GM18511 (cell line): ENCODE measurements at regions not wholly inside any gene's neighbourhood (a gene's known extent, or its start where the extent isn't known, plus 50 kb on each side); places are given as distances from the start of the nearest gene placed in this dataset.

Experiments
- ATAC-seq: cut with Tn5 transposase; IDR thresholded peaks from one replicate; pipeline ENCODE4 v1.9.1; 2021; ENCODE audit warnings: mild to moderate bottlenecking, moderate library complexity; ENCODE audit not compliant: unreplicated experiment

GRCh38 chr1:163013826-163014600 lies 55.1 kb upstream of the RGS4 start:
- ATAC-seq = peak; percentile 69

- no peak for ATAC-seq
These were observed 62.9 kb upstream of the RGS4 start for GRCh38 chr1:163006051-163006834.

GRCh38 chr1:162997499-162998285 lies 71.5 kb upstream of the RGS4 start:
- no peak for ATAC-seq

- no peak for ATAC-seq
These were observed 72.9 kb upstream of the RGS4 start for GRCh38 chr1:162996261-162996660.

GRCh38 chr1:162994921-162995320 lies 74.2 kb upstream of the RGS4 start:
- no peak for ATAC-seq

GRCh38 chr1:162993846-162994245 lies 75.3 kb upstream of the RGS4 start:
- no peak for ATAC-seq

GRCh38 chr1:162992945-162993344 lies 76.2 kb upstream of the RGS4 start:
- ATAC-seq = no peak

GRCh38 chr1:162991444-162991843 lies 77.7 kb upstream of the RGS4 start:
- no peak for ATAC-seq

GRCh38 chr1:162990665-162991064 lies 78.5 kb upstream of the RGS4 start:
- no peak for ATAC-seq

- no peak for ATAC-seq
These were observed 80.3 kb upstream of the RGS4 start for GRCh38 chr1:162988869-162989268.

- no peak for ATAC-seq
These were observed 81.3 kb upstream of the RGS4 start for GRCh38 chr1:162987866-162988265.

- no peak for ATAC-seq
These were observed 83.2 kb upstream of the RGS4 start for GRCh38 chr1:162985816-162986435.

- no peak for ATAC-seq
These were observed 84.5 kb upstream of the RGS4 start for GRCh38 chr1:162984699-162985098.

- ATAC-seq = no peak
These were observed 85.3 kb upstream of the RGS4 start for GRCh38 chr1:162983671-162984425.

GRCh38 chr1:162982364-162982763 lies 86.8 kb upstream of the RGS4 start:
- ATAC-seq = no peak

- ATAC-seq = no peak
These were observed 91.1 kb upstream of the RGS4 start for GRCh38 chr1:162977944-162978568.

- ATAC-seq = no peak
These were observed 92.5 kb upstream of the RGS4 start for GRCh38 chr1:162976628-162977027.

GRCh38 chr1:162974810-162975209 lies 94.4 kb upstream of the RGS4 start:
- no peak for ATAC-seq

- no peak for ATAC-seq
These were observed 95.8 kb upstream of the RGS4 start for GRCh38 chr1:162973381-162973795.

GRCh38 chr1:162972773-162973172 lies 96.4 kb upstream of the RGS4 start:
- no peak for ATAC-seq
